Umbilical cord (tissue), 1 donor: ENCODE measurements at regions not wholly inside any gene's neighbourhood (a gene's known extent, or its start where the extent isn't known, plus 50 kb on each side); places are given as distances from the start of the nearest gene placed in this dataset.
"Not testable (repeated sequence)": the region's sequence is repeated elsewhere in the genome, so short reads cannot be mapped to it uniquely, and the experiment has no call there.

ENCODE experiments used
- DNase-seq: peaks from one replicate; pipeline ENCODE4 v3.0.0-alpha.2; 2015; ENCODE audit warnings: low spot score

- peak; percentile 44 for DNase-seq
These were observed 61.1 kb upstream of the VAMP7 start for GRCh38 chrX:155819966-155820491.

GRCh38 chrX:155819525-155819924 is 61.6 kb upstream of the VAMP7 start:
- no peak for DNase-seq

- DNase-seq = not testable (repeated sequence)
These were observed 66.8 kb upstream of the VAMP7 start for GRCh38 chrX:155814391-155814790.

GRCh38 chrX:155779831-155780230 is 101.3 kb upstream of the VAMP7 start:
- no peak for DNase-seq

- DNase-seq = no peak
These were observed 102.1 kb upstream of the VAMP7 start for GRCh38 chrX:155778844-155779553.

GRCh38 chrX:155774387-155774786 is 106.8 kb upstream of the VAMP7 start:
- no peak for DNase-seq

- DNase-seq = peak; percentile 29
These were observed 113.0 kb upstream of the VAMP7 start for GRCh38 chrX:155767876-155768769.

- DNase-seq = peak; percentile 90
These were observed 113.9 kb upstream of the VAMP7 start for GRCh38 chrX:155767051-155767875.

GRCh38 chrX:155766321-155766720 is 114.8 kb upstream of the VAMP7 start:
- DNase-seq = no peak

- no peak for DNase-seq
These were observed 120.0 kb upstream of the VAMP7 start for GRCh38 chrX:155761185-155761584.

GRCh38 chrX:155757046-155757759 is 123.9 kb upstream of the VAMP7 start:
- no peak for DNase-seq

- DNase-seq = no peak
These were observed 125.3 kb upstream of the VAMP7 start for GRCh38 chrX:155755706-155756337.

GRCh38 chrX:155751131-155751530 is 130.0 kb upstream of the VAMP7 start:
- no peak for DNase-seq

GRCh38 chrX:155747520-155747919 is 133.6 kb upstream of the VAMP7 start:
- no peak for DNase-seq

GRCh38 chrX:155745792-155746191 is 133.0 kb upstream of the TMLHE start:
- DNase-seq = peak; percentile 19

GRCh38 chrX:155744534-155744933 is 131.8 kb upstream of the TMLHE start:
- no peak for DNase-seq

- not testable (repeated sequence) for DNase-seq
These were observed 115.6 kb upstream of the TMLHE start for GRCh38 chrX:155728335-155728734.

GRCh38 chrX:155718972-155719586 is 106.3 kb upstream of the TMLHE start:
- DNase-seq = no peak

GRCh38 chrX:155715141-155715540 is 102.4 kb upstream of the TMLHE start:
- DNase-seq = no peak

GRCh38 chrX:155695419-155695818 is 82.7 kb upstream of the TMLHE start:
- no peak for DNase-seq
